DOHH2 (cell line): ENCODE measurements at regions not wholly inside any gene's neighbourhood (a gene's known extent, or its start where the extent isn't known, plus 50 kb on each side); places are given as distances from the start of the nearest gene placed in this dataset.

Experiments
- CTCF ChIP-seq: fragments of 200-600 bp; sonication (generic); IDR thresholded peaks from one replicate; pipeline ENCODE4 v1.5.1; 2014; ENCODE audit warnings: antibody characterized with exemption, mild to moderate bottlenecking, low read depth, low read length; ENCODE audit not compliant: poor library complexity, severe bottlenecking
- EZH2phosphoT487 ChIP-seq: fragments of 200-600 bp; sonication (generic); IDR thresholded peaks from 2 replicates; pipeline ENCODE4 v1.6.1; 2017; ENCODE audit warnings: borderline replicate concordance, mild to moderate bottlenecking, antibody characterized with exemption, low read length, moderate library complexity, mixed read lengths

GRCh38 chr3:102916532-102916931, 481.7 kb downstream of the ZPLD1 start:
- TF ChIP-seq EZH2phosphoT487 (no peak), CTCF (no peak)
